HPDE6-E6E7 (cell line): ENCODE measurements at regions not wholly inside any gene's neighbourhood (a gene's known extent, or its start where the extent isn't known, plus 50 kb on each side); places are given as distances from the start of the nearest gene placed in this dataset.

Source experiments
- DNase-seq: peaks from one replicate; pipeline ENCODE4 v3.0.0; 2011; ENCODE audit warnings: missing footprints; ENCODE audit errors: extremely low spot score

DNA sequence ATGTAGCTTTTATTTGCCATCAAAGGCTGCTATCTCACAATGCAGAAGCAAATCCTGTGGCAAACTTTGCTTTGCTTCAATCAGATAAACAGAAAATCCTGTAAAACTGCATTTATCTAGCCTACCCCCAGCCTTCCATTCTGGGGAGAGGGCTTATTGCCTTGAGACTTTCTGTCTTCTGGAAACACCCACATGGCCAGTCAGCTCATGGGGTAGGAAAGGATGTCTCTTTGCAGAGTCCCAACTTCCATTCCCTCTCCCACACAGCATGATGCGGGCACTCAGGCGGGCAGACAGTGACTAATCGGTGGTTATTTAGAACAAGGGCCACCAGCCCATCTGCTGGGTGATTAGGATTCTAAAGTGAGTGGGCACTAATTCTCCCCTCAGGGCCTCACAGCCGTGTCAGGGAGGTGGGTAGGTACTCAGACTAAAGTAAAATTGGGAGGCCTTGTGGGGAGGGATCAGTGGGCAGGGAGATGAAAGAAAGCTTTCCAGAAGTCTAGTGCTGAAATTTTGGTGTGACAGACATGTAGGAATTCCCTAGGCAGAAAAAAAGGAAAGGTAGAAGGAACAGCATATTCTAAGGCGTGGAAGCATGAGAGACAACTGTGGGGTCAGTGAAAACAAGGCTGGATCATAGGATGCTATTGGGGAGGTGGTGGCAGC, 720.5 kb downstream of the VRK1 start:
- DNase-seq: no peak

- DNase-seq: no peak
Observed at GRCh38 chr14:97523936-97524335, 726.8 kb downstream of the VRK1 start.

DNA sequence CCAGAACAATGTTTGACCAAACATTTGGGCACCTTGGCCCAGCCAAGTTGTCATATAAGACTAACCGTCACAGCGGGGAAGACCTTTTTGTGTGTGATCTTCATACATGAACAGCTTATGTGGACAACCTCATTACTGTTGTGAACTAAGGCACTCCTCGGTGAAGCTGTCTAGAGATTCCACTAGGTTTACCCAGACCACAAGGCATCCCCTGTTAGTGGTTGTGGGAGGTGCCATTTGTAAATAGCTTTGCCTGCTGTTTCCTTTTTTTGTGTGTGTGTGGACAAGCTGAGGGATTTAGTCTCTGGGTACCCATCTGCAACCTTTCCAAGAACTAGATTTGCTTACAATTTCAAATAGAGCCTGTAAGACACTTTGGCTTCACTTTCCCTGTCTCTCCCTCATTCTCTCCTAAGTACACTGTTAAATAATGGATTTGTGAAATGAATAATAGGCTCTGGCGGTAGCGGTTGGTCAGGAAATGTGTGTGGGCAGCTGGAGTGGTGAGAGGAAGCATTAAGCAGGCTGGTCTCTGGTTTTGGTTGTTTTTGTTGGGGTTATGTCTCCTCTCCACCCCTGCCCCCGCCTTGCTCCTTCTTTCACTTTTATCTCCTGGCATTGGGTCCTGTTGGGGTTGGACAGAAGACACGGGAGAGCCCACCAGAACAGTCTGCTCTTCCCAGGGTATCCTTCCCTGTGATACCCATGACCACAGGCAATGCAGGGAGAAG, 727.6 kb downstream of the VRK1 start:
- DNase-seq: no peak

DNA sequence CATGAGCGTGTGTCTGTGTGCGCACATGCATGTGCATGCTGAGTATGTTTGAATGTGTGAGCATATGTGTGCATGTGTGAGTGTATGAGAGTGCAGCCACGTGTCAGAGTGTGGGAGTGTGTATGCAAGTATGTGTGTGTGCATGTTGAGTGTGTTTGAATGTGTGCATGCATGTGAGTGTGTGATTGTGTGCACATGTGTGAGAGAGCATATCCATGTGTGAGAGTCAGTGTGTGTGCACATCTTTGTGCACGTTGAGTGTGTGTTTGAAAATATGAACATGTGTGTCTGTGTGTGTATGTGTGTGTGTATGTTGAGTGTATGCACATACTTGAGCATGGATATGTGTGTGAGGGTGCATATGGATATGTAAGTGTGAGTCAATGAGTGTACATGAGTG, 730.8 kb downstream of the VRK1 start:
- no peak for DNase-seq

- no peak for DNase-seq
Observed at GRCh38 chr14:97532052-97532451, 734.9 kb downstream of the VRK1 start.

DNA sequence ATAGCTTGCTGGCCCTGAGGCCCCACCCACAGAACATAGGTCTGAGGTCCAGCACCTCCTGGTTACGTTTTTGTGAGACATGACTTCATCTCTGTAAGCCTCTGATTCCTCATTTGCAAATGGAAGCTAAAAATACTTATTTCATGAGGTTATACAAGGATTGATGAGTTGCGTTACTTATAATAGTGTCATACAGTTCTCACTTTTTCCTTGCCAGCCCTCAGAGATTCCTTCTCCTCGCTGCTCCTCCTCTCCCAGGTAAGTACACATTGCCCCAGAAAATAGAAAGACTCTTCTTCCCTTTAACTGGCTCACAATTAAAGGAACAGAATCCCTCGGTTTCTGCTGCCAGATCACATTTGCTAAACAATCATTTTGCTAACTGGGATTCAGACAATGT, 739.2 kb downstream of the VRK1 start:
- DNase-seq: no peak

DNA sequence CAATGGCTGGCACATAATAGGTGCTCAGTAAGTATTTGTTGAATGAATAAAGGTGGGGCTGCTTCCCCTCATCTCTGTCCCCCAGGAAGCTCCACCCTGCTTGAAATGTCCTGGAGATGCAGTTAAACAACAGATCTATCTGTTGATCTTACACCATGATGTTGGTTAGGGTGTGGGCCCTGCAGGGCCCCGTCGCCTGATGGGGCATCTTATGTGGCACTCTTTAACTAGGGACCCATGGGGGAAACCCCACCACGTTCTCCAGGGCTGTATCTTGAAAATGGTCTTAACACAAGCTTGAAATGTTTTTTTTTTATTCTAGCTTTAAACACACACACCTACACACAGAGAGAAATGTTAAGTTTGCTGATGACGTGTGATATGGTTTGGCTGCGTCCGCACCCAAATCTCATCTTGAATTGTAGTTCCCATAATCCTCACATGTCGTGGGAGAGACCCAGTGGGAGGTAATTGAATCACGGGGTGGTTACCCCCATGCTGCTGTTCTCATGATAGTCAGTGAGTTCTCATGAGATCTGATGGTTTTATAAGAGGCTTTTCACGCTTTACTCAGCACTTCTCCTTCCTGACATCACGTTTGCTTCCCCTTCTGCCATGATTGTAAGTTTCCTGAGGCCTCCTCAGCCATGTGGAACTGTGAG, 741.7 kb downstream of the VRK1 start:
- DNase-seq: no peak

GRCh38 chr14:97539411-97539795, 742.2 kb downstream of the VRK1 start:
- no peak for DNase-seq

GRCh38 chr14:97539884-97540283, 742.7 kb downstream of the VRK1 start:
- DNase-seq: no peak

GRCh38 chr14:97543221-97543620, 746.0 kb downstream of the VRK1 start:
- no peak for DNase-seq

DNA sequence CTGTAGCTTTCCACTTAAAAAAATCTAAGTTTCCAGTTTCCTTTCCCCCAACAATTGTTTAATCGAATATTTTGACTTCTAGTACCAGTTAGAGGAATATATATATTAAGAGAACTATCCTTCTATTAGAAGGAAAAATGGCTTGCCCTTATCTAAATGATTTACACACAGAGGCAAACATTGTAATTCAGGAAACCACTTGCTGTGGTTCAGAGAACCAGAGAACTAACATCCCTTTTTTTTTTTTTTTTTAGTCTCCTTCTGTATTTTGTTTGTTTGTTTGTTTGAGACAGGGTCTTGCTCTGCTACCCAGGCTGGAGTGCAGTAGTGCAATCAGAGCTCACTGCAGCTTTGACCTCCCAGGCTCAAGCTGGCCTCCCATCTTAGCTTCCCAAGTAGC, 746.6 kb downstream of the VRK1 start:
- DNase-seq: no peak

DNA sequence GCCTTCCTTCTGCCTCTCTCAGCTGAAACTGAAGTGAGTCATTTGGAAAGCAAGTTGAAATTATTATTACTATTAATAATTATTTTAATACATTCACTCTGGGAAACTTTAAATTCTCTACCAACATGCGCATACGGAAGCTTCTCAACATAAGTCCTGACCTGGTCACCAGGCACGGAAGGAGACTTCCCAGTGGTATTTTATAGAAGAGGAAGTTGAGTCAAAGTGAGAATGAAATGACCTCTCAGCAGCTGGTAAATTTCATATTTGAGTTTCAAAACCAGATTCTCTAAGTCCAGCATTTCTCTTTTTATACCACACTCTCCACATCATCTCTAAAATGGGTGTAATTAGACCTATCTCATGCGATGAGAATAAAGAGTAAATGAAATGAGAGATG, 747.4 kb downstream of the VRK1 start:
- DNase-seq: no peak

DNA sequence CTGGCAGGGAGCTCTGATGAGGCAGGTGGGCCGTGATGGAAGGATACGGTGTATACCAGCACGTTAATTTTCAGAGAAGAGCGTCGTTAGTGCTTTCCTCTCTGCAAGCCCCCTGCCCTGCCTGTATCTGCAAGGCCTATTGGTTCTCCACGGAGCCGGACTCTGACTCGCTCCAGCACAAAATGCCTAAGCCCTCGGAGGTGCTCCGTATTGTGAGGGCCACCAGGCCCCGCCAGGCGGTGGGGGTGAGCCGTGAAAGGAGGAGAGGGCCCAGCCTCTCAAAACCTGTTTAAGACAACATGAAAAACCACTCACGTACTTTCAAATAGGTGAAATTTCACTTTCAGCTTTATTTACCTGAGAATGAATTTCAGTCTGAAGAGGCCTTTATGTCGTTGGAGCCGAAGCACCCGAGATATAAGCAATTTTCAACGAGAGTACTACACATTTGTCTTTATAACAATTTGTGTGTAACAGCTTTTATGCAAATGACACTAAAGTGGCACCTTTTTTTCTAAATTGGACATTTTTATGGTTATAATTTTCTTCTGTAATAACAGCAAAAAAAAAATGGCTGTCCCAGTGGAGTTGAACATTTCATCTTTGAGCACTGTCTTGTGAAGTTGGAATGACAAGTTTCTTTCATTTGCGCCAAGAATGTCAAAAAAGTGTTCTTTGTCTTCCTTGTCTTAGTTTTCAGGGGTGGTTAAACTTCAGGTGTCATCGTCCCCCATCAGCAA, 749.5 kb downstream of the VRK1 start:
- no peak for DNase-seq

DNA sequence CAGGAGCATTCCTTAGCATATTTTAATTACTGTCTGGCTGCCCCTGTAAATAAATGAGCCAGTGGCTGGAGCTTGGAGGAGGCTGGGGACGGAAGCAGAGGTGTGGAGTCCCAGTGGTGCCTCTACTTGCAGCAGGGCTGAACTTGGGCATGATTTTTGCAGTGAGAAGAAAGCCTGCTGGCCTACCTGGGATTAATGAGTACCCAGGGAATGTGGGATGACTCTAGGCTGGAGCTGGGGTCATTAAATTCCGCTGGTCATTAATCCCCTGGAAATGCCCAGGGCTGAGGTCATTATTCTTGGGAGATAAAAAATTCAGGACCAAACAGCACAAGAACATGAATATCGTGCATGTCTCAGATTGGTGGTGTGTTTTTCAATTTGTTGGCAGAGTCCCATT, 753.3 kb downstream of the VRK1 start:
- no peak for DNase-seq

GRCh38 chr14:97554597-97554996, 757.4 kb downstream of the VRK1 start:
- DNase-seq: no peak

DNA sequence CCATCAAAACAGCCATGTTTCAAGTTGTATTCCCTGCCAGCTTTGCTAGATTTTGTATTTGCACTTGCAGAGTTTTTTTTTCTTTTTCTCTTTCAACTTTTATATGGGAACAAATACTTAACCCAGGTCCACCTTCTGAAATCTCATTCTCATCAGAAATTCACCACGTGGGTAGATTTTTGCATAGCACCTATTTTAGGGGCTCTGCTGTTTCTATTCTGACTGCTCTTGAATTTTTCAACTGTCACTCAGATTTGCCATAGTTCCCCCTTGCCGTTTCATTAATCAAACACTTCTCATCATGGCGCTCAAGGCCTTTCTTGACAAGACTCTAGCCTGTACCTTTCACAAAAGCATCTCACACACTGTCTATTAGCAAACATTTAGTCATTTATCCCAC, 767.2 kb downstream of the VRK1 start:
- no peak for DNase-seq

GRCh38 chr14:97571201-97571600, 774.0 kb downstream of the VRK1 start:
- DNase-seq: no peak

DNA sequence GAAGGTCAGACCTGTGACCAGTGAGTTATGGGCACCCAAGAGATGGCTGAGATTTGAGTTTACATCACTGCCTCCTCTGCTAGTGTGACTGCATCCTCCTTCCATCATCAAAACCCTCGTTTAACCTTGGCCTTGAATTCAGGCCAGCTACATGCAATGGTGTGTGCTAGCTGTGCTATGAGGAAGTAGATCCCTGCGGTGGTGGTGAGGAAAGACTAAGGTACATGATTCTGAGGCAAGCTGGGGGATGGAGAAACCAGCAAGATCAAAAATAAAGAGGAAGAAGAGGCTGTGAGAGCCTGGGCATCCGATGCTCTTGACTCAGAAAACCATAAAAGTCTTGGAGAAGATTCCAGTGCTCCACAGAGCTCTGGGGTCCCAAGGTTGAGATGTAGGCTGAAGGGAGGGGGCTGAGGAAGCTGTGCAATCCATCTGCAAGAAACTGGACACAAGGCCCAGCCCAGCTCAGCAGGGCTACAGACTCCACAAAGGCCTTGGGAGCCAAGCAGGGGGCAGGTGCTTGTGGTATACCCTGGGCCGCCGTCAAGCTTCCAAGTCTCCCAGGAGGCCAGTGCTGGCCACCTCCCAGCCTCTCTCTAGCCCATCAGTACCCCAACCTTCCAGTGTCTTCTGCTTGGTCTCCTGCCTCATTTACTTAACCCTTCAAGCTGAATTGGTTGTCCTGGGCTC, 774.8 kb downstream of the VRK1 start:
- no peak for DNase-seq

DNA sequence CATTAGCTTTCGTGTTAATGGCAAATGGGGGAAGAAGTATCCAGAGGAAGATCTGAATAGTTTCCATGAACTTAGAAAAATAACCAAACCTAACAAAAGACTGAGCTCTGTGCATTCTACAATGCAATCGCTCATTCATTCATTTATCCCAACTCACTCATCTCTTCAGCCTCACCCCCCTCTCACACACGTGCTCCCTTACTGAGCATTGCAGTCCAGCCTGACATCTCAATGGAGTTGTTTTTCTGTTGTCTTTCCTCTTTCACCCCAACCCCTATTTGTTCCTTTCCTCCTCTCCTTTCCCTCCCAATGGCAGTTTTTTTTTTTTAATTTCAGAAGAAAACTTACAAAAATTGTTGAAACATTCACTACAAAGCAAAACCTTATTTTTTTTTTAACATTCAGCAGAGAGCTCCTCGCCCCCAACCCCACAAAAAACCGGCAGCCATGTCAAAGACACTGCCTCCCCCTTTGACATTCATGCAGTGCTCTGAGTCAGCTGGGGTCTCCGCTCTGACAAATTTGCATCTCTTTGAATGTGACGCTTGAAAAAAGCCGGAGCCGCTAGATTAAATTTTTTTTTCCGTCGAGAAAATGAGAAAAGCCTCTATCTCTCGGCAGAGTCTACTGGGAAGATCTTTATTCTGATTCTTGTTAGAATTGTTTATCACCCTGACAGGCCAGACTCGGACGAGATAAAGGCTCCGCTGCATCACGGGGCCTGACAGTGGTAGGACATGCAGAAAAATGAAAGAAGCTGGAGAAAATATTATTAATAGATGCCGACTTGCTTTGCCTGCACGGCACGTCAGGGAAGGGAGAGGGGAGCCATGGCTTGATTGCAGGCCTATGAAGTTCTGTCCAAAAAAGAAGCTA, 775.6 kb downstream of the VRK1 start:
- DNase-seq: no peak

- DNase-seq: no peak
Observed at GRCh38 chr14:97575677-97576076, 778.5 kb downstream of the VRK1 start.

GRCh38 chr14:97578982-97579548, 781.9 kb downstream of the VRK1 start:
- DNase-seq: no peak
